ENCODE measurements at regions not wholly inside any gene's neighbourhood (a gene's known extent, or its start where the extent isn't known, plus 50 kb on each side); places are given as distances from the start of the nearest gene placed in this dataset.

DNA sequence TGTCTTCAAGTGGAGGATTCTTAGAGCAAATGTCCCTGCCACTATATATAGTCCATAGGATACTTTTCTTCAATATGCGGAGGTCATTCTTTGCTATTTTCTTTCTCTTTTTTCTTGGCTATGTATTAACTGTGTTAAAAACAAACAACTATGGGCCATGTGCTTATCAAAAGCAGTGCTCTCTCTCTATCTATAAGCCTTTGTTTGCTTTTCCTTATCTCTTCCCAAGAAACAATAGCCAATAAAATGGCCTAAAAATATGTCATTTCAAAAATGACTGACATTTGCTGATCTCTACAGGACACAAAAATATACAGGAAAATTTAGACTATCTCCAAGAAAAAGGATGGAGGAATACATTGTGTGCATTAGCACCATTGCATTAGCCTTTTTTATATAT is 212.1 kb downstream of the MAF start:
- TF ChIP-seq, protein P1, sequence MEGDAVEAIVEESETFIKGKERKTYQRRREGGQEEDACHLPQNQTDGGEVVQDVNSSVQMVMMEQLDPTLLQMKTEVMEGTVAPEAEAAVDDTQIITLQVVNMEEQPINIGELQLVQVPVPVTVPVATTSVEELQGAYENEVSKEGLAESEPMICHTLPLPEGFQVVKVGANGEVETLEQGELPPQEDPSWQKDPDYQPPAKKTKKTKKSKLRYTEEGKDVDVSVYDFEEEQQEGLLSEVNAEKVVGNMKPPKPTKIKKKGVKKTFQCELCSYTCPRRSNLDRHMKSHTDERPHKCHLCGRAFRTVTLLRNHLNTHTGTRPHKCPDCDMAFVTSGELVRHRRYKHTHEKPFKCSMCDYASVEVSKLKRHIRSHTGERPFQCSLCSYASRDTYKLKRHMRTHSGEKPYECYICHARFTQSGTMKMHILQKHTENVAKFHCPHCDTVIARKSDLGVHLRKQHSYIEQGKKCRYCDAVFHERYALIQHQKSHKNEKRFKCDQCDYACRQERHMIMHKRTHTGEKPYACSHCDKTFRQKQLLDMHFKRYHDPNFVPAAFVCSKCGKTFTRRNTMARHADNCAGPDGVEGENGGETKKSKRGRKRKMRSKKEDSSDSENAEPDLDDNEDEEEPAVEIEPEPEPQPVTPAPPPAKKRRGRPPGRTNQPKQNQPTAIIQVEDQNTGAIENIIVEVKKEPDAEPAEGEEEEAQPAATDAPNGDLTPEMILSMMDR (IDR thresholded peaks at IDR 0.05), result no peak
- TF ChIP-seq POLR2A (IDR thresholded peaks at IDR 0.05), result no peak
- TF ChIP-seq POLR2AphosphoS5 (IDR thresholded peaks at IDR 0.05), result no peak

Measured in upper lobe of left lung (tissue), 4 donors.